ENCODE measurements at regions not wholly inside any gene's neighbourhood (a gene's known extent, or its start where the extent isn't known, plus 50 kb on each side); places are given as distances from the start of the nearest gene placed in this dataset.

- TF ChIP-seq ZFX (IDR thresholded peaks at IDR 0.05; ENCODE audit: borderline replicate concordance) (no peak), CTCF (IDR thresholded peaks at IDR 0.05) (no peak)
Observed at GRCh38 chr5:145293716-145294115, 541.4 kb downstream of the PRELID2 start.

All from 22Rv1 (cell line).